Mesothelial cell of epicardium (in vitro differentiated cells): ENCODE measurements at regions not wholly inside any gene's neighbourhood (a gene's known extent, or its start where the extent isn't known, plus 50 kb on each side); places are given as distances from the start of the nearest gene placed in this dataset.

Source experiments
- DNase-seq, 2 experiments: peaks; one replicate each; pipeline ENCODE4 v3.0.0; 2021; ENCODE audit warnings: low spot score in 2 of 2; ENCODE audit not compliant: unreplicated experiment in 2 of 2
- H3K27ac Mint-ChIP-seq: 2 replicates; pipeline ENCODE4 v1.8.0; 2021; ENCODE audit warnings: mixed read lengths
- H3K27me3 Mint-ChIP-seq: 2 replicates; pipeline ENCODE4 v1.8.0; 2021; ENCODE audit warnings: low read depth, mixed read lengths
- H3K36me3 Mint-ChIP-seq: 2 replicates; pipeline ENCODE4 v1.8.0; 2021; ENCODE audit warnings: mixed read lengths
- H3K4me1 Mint-ChIP-seq: 2 replicates; pipeline ENCODE4 v1.8.0; 2021; ENCODE audit warnings: mixed read lengths
- H3K4me3 Mint-ChIP-seq: 2 replicates; pipeline ENCODE4 v1.8.0; 2021; ENCODE audit warnings: mild to moderate bottlenecking, moderate library complexity, mixed read lengths
- H3K9me3 Mint-ChIP-seq: 2 replicates; pipeline ENCODE4 v1.8.0; 2021; ENCODE audit warnings: mixed read lengths
- TF ChIP-seq, protein P1 (sequence below): fragments of 200-600 bp; sonication (generic); IDR thresholded peaks from one replicate; pipeline ENCODE4 v1.5.0; 2021; ENCODE audit warnings: antibody characterized with exemption; ENCODE audit not compliant: unreplicated experiment

DNA sequence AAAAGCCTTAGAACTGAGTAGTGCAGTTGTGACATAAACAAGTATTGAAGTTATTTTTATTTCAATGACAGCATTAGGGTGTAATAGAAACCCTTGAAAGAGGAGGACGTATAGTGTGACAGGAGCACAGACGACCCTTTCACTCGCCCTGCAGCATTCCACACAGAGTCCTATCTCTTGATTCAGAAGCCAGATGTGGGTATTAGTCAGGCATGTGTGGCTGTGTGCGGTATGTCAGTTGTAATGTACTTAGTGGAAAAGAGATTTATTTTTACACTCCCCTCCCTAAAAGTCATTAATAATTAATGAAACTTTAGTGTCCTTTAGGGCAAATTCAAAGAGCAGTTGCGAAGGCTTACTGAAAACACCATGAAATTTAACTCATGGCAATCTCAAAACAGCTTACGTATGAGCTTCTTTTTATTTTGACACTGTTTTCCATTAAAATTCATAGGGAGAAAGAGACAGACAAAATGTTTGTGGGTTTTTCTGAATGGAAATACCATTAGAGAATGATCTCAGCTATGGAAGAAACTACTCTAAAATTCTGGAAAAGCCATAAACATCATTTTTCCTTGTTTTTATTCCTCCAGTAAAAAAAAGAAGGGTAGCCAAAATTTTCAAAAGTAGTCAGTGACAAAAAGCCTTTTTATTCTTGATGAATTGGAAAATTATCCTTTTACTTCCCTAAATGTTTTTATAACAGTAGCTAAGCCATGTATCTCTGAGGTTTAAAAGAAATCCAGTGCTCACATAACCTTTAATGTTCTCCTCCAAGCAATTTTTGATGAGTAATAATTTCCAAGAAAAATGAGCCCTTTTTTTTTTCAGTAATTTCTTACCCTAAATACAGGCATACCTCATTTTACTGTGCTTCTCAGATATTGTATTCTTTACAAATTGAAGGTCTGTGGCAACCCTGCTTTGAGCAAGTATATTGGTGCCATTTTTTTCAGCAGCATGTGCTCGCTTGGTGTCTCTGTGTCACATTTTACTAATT lies 84.0 kb upstream of the DSEL start:
- peaks cover 23% of the 10 kb centered on the region for H3K9me3 Mint-ChIP-seq
- H3K4me3 Mint-ChIP-seq, result no peak overlapping the region
- DNase-seq, result no peak
- peaks cover 17% of the 10 kb centered on the region for H3K4me1 Mint-ChIP-seq
- TF ChIP-seq, protein P1, sequence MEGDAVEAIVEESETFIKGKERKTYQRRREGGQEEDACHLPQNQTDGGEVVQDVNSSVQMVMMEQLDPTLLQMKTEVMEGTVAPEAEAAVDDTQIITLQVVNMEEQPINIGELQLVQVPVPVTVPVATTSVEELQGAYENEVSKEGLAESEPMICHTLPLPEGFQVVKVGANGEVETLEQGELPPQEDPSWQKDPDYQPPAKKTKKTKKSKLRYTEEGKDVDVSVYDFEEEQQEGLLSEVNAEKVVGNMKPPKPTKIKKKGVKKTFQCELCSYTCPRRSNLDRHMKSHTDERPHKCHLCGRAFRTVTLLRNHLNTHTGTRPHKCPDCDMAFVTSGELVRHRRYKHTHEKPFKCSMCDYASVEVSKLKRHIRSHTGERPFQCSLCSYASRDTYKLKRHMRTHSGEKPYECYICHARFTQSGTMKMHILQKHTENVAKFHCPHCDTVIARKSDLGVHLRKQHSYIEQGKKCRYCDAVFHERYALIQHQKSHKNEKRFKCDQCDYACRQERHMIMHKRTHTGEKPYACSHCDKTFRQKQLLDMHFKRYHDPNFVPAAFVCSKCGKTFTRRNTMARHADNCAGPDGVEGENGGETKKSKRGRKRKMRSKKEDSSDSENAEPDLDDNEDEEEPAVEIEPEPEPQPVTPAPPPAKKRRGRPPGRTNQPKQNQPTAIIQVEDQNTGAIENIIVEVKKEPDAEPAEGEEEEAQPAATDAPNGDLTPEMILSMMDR, result no peak
- peaks cover 11% of the 10 kb centered on the region for H3K27me3 Mint-ChIP-seq
- H3K36me3 Mint-ChIP-seq, result peaks cover 3% of the 10 kb centered on the region
- no peak overlapping the region for H3K27ac Mint-ChIP-seq

DNA sequence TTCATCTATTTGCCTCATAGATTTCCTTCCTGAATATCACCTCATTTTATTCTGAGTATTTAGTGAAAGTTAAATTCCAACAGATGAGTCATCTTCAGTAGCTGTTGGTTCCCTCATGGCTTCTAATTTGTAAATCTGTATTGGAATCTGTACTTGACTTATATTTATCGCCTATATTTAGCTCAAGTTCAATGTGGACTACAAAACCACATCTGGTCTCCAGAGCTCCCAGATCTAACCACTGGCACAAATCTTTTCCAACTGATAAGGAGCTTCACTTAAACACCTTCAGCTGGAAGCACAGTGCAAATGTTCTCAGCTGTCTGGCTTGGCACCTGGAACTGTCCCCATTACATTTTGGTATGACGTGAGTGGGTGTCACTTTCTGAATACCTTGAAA lies 82.8 kb upstream of the DSEL start:
- H3K27ac Mint-ChIP-seq, result no peak overlapping the region
- TF ChIP-seq, protein P1, result no peak
- DNase-seq, result no peak
- H3K9me3 Mint-ChIP-seq, result peaks cover 34% of the 10 kb centered on the region
- peaks cover 6% of the 10 kb centered on the region for H3K36me3 Mint-ChIP-seq
- peaks cover 17% of the 10 kb centered on the region for H3K4me1 Mint-ChIP-seq
- H3K27me3 Mint-ChIP-seq, result peaks cover 11% of the 10 kb centered on the region
- no peak overlapping the region for H3K4me3 Mint-ChIP-seq

DNA sequence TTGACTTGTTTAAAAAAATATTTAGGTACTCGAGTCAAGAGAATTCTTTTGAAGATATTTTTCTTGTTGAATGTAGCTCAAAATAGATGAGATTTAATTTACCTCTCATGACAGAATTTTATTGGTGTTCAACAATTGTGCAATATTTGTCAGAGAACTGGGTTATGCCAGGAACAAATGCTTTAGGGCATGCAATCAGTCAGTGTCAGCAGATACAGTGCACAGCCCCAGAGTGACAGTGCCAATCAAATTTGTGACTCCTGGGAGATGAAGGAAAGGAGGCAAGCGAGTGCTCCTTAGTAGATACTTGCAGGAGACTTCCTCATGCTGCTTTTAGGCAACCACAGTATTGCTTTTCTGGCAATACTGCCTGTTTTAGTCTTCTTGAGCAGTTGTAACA lies 81.2 kb upstream of the DSEL start:
- DNase-seq, result no peak
- peaks cover 11% of the 10 kb centered on the region for H3K27me3 Mint-ChIP-seq
- H3K27ac Mint-ChIP-seq, result no peak overlapping the region
- TF ChIP-seq, protein P1, result no peak
- peaks cover 17% of the 10 kb centered on the region for H3K4me1 Mint-ChIP-seq
- no peak overlapping the region for H3K4me3 Mint-ChIP-seq
- peaks cover 6% of the 10 kb centered on the region for H3K36me3 Mint-ChIP-seq
- peaks cover 29% of the 10 kb centered on the region for H3K9me3 Mint-ChIP-seq

DNA sequence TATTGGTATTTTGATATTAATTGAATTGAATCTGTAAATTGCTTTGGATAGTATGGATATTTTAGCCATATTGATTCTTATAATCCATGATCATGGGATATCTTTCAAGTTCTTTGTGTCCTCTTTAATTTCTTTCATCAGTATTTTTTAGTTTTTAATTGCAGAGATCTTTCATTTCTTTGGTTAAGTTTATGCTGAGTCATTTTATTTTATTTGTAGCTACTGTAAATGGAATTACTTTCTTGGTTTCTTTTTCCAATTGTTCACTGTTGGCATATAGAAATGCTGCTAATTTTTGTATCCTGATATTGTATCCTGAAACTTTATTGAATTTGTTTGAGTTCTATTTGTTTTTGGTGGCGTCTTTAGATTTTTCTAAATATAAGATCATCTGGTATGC lies 79.5 kb upstream of the DSEL start:
- H3K4me1 Mint-ChIP-seq, result peaks cover 16% of the 10 kb centered on the region
- TF ChIP-seq, protein P1, result no peak
- H3K27me3 Mint-ChIP-seq, result peaks cover under 1% of the 10 kb centered on the region
- no peak for DNase-seq
- peaks cover 19% of the 10 kb centered on the region for H3K9me3 Mint-ChIP-seq
- no peak overlapping the region for H3K27ac Mint-ChIP-seq
- H3K36me3 Mint-ChIP-seq, result peaks cover 4% of the 10 kb centered on the region
- no peak overlapping the region for H3K4me3 Mint-ChIP-seq

DNA sequence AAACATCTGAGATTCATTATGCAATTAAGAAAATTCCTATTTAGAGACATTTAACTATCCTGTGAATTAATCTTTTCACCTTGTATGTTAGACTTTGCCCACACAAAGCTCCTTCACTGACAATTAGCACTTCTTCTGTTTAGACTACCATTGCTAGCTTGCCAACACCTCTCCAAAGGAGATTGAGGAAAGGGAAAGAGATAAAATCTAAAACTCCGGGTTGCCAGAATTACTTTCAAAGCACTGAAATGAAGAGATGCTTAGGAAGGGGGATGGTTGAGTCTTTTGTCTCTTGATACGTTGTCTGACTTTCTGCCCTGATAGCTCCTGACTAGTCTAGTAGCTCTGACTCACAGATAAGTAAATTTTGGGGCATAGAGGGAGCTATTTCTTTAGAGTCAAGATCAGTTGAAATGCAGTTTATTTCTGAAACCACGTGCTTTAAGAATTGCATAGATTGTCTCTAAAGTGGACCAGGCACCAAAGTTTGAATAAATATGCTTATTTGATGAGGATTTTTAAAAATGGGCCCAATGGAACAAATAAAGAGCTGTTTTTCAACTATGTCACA lies 74.1 kb upstream of the DSEL start:
- no peaks in the 10 kb centered on the region for H3K27me3 Mint-ChIP-seq
- TF ChIP-seq, protein P1, result no peak
- peaks cover 13% of the 10 kb centered on the region for H3K9me3 Mint-ChIP-seq
- H3K36me3 Mint-ChIP-seq, result peaks cover 4% of the 10 kb centered on the region
- no peaks in the 10 kb centered on the region for H3K4me1 Mint-ChIP-seq
- DNase-seq, result no peak
- no peak overlapping the region for H3K4me3 Mint-ChIP-seq
- H3K27ac Mint-ChIP-seq, result no peak overlapping the region
